WTC11 (cell line): ENCODE measurements at regions not wholly inside any gene's neighbourhood (a gene's known extent, or its start where the extent isn't known, plus 50 kb on each side); places are given as distances from the start of the nearest gene placed in this dataset.

Experiments
- ATAC-seq: fragments of 200-7000 bp; cut with Tn5 transposase; 2 replicates; pipeline ENCODE4 v1.10.0; 2021; ENCODE audit warnings: mild to moderate bottlenecking, moderate library complexity
- CTCF ChIA-PET: fragments of 300-600 bp; sonication (Branson Sonifier 250); formaldehyde crosslinking; loops from one replicate; lab custom pipeline; 2021; ENCODE audit warnings: antibody characterized with exemption; lab: Charles Lee
- POLR2A ChIA-PET: fragments of 350-600 bp; sonication (Branson Sonifier 250); formaldehyde crosslinking; loops from one replicate; lab custom pipeline; 2021; ENCODE audit warnings: antibody characterized with exemption; lab: Charles Lee
- DNase-seq: peaks from one replicate; pipeline ENCODE4 v3.0.0; 2021; ENCODE audit warnings: low spot score
- H3K27ac Mint-ChIP-seq: 2 replicates; pipeline ENCODE4 v1.8.0; 2021; ENCODE audit warnings: mixed read lengths
- H3K27me3 Mint-ChIP-seq: 2 replicates; pipeline ENCODE4 v1.8.0; 2021; ENCODE audit warnings: low read depth, mild to moderate bottlenecking, moderate library complexity, mixed read lengths
- H3K36me3 Mint-ChIP-seq: 2 replicates; pipeline ENCODE4 v1.8.0; 2021; ENCODE audit warnings: mixed read lengths
- H3K4me1 Mint-ChIP-seq: 2 replicates; pipeline ENCODE4 v1.8.0; 2022; ENCODE audit warnings: mixed read lengths
- H3K4me3 Mint-ChIP-seq: 2 replicates; pipeline ENCODE4 v1.8.0; 2021; ENCODE audit warnings: mild to moderate bottlenecking, moderate library complexity, mixed read lengths
- H3K9me3 Mint-ChIP-seq: 2 replicates; pipeline ENCODE4 v1.8.0; 2021; ENCODE audit warnings: mixed read lengths
- CDX4 ChIP-seq: fragments of 250-450 bp; sonication (Bioruptor Pico); IDR thresholded peaks from 2 replicates; pipeline ENCODE4 v1.9.0; 2021; ENCODE audit warnings: moderate library complexity, mild to moderate bottlenecking, inconsistent platforms, borderline replicate concordance
- GTF2I ChIP-seq: fragments of 250-450 bp; sonication (Bioruptor Pico); conservative IDR thresholded peaks from 2 replicates; pipeline ENCODE4 v1.4.0; 2021; ENCODE audit warnings: mild to moderate bottlenecking
- IRF2 ChIP-seq: sonication (generic); formaldehyde crosslinking; IDR thresholded peaks from 2 replicates; pipeline ENCODE4 v1.8.0; 2022; ENCODE audit warnings: low read depth, missing genetic modification reagents, borderline replicate concordance
- KAT7 ChIP-seq: sonication (generic); formaldehyde crosslinking; IDR thresholded peaks from 2 replicates; pipeline ENCODE4 v1.8.1; 2023; ENCODE audit warnings: missing genetic modification reagents, mild to moderate bottlenecking, borderline replicate concordance
- PRDM15 ChIP-seq: sonication (generic); formaldehyde crosslinking; IDR thresholded peaks from 2 replicates; pipeline ENCODE4 v1.8.0; 2022; ENCODE audit warnings: missing genetic modification reagents
- RORB ChIP-seq: fragments of 250-450 bp; sonication (Bioruptor Pico); IDR thresholded peaks from 2 replicates; pipeline ENCODE4 v1.9.0; 2021; ENCODE audit warnings: mild to moderate bottlenecking
- SP1 ChIP-seq: sonication (generic); formaldehyde crosslinking; conservative IDR thresholded peaks from 2 replicates; pipeline ENCODE4 v1.8.1; 2022; ENCODE audit warnings: missing genetic modification reagents
- ZNF512 ChIP-seq: sonication (generic); formaldehyde crosslinking; IDR thresholded peaks from 2 replicates; pipeline ENCODE4 v1.8.1; 2022; ENCODE audit warnings: missing genetic modification reagents, borderline replicate concordance
- TF ChIP-seq, protein P1 (sequence below): fragments of 250-450 bp; sonication (Bioruptor Pico); IDR thresholded peaks from 2 replicates; pipeline ENCODE4 v1.9.0; 2021; ENCODE audit warnings: mild to moderate bottlenecking, borderline replicate concordance
- TF ChIP-seq, protein P2 (sequence below): sonication (generic); formaldehyde crosslinking; IDR thresholded peaks from 2 replicates; pipeline ENCODE4 v1.8.1; 2023; ENCODE audit warnings: mild to moderate bottlenecking, missing genetic modification reagents, moderate library complexity
- TF ChIP-seq, protein P3 (sequence below): sonication (generic); formaldehyde crosslinking; IDR thresholded peaks from 2 replicates; pipeline ENCODE4 v1.8.0; 2022; ENCODE audit warnings: mild to moderate bottlenecking, missing genetic modification reagents
- TF ChIP-seq, protein P4 (sequence below): sonication (generic); formaldehyde crosslinking; IDR thresholded peaks from 2 replicates; pipeline ENCODE4 v1.8.1; 2023; ENCODE audit warnings: mild to moderate bottlenecking, missing genetic modification reagents
- TF ChIP-seq, protein P5 (sequence below): sonication (generic); formaldehyde crosslinking; IDR thresholded peaks from 2 replicates; pipeline ENCODE4 v1.8.1; 2023; ENCODE audit warnings: mild to moderate bottlenecking, missing genetic modification reagents, moderate library complexity
- TF ChIP-seq, protein P6 (sequence below): fragments of 250-450 bp; sonication (Bioruptor Pico); IDR thresholded peaks from 2 replicates; pipeline ENCODE4 v1.9.0; 2021; ENCODE audit warnings: mild to moderate bottlenecking

DNA sequence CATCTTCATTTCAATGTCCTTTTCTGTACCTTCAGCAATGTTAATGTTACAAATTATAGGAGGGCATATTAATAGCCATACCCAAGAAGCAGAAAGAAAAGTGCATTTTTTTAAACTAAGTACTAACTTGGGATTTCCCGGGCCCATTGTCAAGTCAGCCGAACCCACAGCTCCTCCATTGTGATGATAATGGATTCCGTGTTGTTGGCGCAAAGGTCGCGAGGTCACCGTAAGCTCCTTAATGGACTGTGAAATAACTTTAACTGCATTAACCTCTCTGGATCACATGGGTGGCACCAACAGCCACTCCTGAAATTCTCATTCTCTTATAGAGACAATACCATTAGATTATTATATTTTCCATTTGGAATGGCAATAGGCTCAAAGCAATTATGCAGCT, 250.6 kb upstream of the RRP15 start (continued):
- TF ChIP-seq, protein P1, sequence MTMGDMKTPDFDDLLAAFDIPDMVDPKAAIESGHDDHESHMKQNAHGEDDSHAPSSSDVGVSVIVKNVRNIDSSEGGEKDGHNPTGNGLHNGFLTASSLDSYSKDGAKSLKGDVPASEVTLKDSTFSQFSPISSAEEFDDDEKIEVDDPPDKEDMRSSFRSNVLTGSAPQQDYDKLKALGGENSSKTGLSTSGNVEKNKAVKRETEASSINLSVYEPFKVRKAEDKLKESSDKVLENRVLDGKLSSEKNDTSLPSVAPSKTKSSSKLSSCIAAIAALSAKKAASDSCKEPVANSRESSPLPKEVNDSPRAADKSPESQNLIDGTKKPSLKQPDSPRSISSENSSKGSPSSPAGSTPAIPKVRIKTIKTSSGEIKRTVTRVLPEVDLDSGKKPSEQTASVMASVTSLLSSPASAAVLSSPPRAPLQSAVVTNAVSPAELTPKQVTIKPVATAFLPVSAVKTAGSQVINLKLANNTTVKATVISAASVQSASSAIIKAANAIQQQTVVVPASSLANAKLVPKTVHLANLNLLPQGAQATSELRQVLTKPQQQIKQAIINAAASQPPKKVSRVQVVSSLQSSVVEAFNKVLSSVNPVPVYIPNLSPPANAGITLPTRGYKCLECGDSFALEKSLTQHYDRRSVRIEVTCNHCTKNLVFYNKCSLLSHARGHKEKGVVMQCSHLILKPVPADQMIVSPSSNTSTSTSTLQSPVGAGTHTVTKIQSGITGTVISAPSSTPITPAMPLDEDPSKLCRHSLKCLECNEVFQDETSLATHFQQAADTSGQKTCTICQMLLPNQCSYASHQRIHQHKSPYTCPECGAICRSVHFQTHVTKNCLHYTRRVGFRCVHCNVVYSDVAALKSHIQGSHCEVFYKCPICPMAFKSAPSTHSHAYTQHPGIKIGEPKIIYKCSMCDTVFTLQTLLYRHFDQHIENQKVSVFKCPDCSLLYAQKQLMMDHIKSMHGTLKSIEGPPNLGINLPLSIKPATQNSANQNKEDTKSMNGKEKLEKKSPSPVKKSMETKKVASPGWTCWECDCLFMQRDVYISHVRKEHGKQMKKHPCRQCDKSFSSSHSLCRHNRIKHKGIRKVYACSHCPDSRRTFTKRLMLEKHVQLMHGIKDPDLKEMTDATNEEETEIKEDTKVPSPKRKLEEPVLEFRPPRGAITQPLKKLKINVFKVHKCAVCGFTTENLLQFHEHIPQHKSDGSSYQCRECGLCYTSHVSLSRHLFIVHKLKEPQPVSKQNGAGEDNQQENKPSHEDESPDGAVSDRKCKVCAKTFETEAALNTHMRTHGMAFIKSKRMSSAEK, result no peak
- TF ChIP-seq, protein P2, sequence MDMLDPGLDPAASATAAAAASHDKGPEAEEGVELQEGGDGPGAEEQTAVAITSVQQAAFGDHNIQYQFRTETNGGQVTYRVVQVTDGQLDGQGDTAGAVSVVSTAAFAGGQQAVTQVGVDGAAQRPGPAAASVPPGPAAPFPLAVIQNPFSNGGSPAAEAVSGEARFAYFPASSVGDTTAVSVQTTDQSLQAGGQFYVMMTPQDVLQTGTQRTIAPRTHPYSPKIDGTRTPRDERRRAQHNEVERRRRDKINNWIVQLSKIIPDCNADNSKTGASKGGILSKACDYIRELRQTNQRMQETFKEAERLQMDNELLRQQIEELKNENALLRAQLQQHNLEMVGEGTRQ (CRISPR knock-in tag), result peak; percentile 46
- TF ChIP-seq, protein P3, sequence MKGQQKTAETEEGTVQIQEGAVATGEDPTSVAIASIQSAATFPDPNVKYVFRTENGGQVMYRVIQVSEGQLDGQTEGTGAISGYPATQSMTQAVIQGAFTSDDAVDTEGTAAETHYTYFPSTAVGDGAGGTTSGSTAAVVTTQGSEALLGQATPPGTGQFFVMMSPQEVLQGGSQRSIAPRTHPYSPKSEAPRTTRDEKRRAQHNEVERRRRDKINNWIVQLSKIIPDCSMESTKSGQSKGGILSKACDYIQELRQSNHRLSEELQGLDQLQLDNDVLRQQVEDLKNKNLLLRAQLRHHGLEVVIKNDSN, result peak; percentile 52; the same call in 1 of the 2 replicates
- TF ChIP-seq GTF2I, result no peak
- TF ChIP-seq, protein P4, sequence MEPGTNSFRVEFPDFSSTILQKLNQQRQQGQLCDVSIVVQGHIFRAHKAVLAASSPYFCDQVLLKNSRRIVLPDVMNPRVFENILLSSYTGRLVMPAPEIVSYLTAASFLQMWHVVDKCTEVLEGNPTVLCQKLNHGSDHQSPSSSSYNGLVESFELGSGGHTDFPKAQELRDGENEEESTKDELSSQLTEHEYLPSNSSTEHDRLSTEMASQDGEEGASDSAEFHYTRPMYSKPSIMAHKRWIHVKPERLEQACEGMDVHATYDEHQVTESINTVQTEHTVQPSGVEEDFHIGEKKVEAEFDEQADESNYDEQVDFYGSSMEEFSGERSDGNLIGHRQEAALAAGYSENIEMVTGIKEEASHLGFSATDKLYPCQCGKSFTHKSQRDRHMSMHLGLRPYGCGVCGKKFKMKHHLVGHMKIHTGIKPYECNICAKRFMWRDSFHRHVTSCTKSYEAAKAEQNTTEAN (CRISPR knock-in tag), result no peak

- ChIA-PET POLR2A (interaction anchor here (0.6 kb wide), 1 partner anchor 1519 kb away, joined by 5 read pairs; no protein-coding TSS in a partner anchor), CTCF (no interaction called here)
- H3K27me3 Mint-ChIP-seq, result no peaks in the 10 kb centered on the region
- ATAC-seq, result peak; percentile 83
- no peaks in the 10 kb centered on the region for H3K9me3 Mint-ChIP-seq
- no peak overlapping the region for H3K4me3 Mint-ChIP-seq
- no peak overlapping the region for H3K27ac Mint-ChIP-seq
- peaks cover 15% of the 10 kb centered on the region for H3K4me1 Mint-ChIP-seq
- no peak for DNase-seq
- H3K36me3 Mint-ChIP-seq, result no peaks in the 10 kb centered on the region
- TF ChIP-seq IRF2 (CRISPR knock-in tag) (no peak), CDX4 (CRISPR knock-in tag) (no peak), ZNF512 (CRISPR knock-in tag) (no peak), KAT7 (CRISPR knock-in tag) (no peak), PRDM15 (no peak), RORB (CRISPR knock-in tag) (no peak), SP1 (CRISPR knock-in tag) (no peak)
- TF ChIP-seq, protein P1, result no peak
- TF ChIP-seq, protein P5, sequence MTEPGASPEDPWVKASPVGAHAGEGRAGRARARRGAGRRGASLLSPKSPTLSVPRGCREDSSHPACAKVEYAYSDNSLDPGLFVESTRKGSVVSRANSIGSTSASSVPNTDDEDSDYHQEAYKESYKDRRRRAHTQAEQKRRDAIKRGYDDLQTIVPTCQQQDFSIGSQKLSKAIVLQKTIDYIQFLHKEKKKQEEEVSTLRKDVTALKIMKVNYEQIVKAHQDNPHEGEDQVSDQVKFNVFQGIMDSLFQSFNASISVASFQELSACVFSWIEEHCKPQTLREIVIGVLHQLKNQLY (CRISPR knock-in tag), result no peak
- TF ChIP-seq, protein P6, sequence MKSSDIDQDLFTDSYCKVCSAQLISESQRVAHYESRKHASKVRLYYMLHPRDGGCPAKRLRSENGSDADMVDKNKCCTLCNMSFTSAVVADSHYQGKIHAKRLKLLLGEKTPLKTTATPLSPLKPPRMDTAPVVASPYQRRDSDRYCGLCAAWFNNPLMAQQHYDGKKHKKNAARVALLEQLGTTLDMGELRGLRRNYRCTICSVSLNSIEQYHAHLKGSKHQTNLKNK, result no peak
Observed at GRCh38 chr1:218048828-218049420, 236.2 kb upstream of the RRP15 start.
